ENCODE measurements at regions not wholly inside any gene's neighbourhood (a gene's known extent, or its start where the extent isn't known, plus 50 kb on each side); places are given as distances from the start of the nearest gene placed in this dataset.

DNA sequence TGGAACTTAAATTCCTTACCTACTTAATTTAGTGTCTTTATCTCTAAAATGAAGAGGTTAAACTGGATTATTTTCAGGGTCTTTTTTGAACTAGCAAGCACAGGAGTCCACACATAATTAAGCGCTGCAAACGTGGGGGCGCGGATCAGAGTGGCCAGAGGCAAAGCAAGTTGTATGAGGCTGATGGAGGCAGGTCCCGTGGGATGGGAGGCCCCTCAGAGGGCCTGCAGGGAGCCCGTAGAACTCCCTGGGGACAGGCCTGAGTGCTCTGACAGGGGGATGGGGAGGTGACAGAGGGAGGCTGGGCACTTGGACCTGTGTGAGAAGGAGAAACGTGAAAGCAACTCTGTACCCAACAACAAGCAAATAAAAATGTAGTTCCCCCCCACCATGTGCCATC is 177.8 kb downstream of the ACKR3 start:
- no peak for DNase-seq (ENCODE audit: low read depth)

DNA sequence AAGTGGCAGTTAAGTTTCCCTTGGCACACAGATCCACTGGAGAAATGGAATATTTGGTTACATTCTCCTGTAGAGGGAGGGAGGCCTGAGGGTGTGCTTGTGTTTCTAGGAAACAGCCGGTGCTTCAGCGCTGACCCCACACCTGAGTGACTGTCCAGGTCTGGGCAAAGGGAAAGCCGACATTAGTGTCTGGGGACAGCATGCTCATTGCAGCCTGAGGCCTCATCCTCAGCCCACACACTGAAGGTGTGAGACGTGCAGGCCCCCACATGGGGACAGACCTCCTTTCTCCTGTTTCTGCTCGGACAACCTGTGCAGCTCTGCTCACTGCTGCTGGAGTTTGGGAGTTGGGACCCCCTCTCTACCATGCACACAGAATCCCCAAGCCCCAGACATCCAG is 178.3 kb downstream of the ACKR3 start:
- no peak for DNase-seq (ENCODE audit: low read depth)

DNA sequence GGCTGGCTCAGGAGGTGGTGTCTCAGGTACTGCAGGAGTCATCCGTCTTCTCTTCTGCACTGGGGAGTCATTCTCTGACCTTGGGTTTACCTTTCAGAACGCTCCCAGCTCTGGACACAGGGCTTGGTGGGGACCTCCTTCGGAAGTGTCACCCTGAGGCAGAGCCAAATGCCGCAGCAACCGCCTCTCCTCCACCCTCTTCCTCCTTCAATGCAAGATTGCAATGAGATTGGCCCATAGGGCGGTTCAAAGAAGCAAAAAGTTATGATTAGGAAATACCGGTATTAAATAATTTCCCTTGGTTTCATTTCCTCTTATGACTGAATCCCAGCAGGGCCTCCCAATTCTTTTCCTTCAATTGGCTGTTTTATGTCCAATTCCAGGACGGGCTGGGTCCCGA is 178.8 kb downstream of the ACKR3 start:
- DNase-seq (ENCODE audit: low read depth), result no peak

DNA sequence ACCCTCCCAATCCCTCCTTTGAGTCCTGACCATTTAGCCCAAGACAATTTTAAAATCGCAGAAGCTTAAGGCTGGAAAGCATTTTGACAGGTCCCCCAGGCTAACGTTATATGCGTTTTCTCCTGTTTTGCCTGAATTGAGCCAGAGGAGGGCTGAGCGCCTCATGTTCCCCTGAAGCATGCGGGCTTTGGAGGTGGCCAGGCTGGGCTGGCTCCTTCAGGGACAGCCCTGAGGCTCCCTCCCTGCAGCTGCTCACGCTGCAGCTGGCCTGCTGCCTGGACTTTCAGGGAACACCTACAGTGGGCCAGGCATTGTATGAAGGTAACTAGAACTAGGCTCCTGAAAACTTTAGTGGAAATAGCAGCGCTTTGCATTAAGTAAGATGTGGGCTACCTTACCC is 179.2 kb downstream of the ACKR3 start:
- DNase-seq (ENCODE audit: low read depth), result no peak

DNA sequence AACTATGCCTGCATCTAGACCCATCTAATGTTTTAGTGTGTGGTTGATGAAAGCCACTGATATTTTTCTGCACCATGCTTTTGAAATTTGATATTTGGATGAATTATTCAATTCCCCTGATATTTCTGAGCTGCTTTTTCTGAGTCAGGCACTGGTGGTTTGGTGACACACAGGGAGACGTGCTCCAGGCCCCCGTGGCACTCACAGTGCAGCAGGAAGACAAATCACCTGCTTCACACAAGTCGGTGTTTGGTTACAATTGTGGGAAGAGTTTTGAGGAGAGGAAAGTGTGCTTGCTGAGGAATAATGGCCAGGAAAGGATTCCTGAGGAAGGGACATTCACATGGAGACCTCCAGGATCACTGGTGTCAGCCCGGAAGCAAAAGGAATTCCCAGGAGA is 179.7 kb downstream of the ACKR3 start:
- peak; percentile 14 for DNase-seq (ENCODE audit: low read depth)

DNA sequence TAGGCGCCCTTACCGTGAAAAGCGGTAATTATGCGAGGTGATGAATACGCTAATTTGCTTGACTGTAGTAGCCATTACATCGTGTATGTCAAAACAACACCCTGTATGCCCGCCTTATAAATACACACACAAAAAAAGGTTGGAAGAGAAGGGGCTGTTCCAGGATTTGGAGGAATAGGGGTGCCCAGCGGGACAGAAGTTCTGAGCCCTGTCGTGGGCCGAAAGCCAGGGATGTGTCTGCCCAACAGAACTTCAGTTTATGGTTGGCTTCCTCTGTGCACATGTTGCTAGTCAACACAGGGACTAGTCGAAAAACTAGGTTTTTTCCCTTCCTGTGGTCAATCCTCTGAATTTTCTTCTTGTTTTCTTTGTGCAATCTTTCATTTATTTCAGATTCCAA is 182.5 kb downstream of the ACKR3 start:
- DNase-seq (ENCODE audit: low read depth), result no peak

DNA sequence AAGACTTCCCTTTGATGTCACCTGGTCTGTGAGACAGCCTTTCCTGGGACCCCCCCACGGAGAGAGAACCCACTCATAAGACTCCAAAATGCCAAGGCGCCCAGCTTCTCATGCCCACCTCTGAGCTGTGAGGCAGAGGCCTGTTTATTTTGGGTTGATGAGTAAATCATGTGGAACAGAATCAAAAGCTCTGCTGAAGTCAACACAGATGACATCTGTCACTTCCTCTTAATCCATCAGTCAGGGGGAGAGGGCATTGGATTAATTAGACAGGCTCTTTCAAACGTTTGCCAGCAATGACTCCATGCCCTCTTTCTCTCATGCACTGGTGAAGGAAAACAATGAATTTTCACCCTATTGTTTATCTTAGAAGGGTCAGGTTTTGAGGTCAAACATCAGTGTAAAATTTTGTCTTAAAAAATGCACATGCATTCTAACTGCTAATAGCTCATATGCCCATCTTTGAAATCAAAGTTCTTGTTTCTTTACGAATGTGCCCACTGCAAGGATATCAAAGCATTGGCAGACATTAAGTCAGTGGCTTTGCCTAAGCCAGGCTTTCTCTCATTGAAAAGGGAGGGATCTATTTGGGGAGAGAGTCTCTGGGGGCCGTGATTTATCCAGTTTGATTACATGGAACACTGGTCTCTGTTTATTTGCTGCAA is 184.1 kb downstream of the ACKR3 start:
- no peak for DNase-seq (ENCODE audit: low read depth)

DNA sequence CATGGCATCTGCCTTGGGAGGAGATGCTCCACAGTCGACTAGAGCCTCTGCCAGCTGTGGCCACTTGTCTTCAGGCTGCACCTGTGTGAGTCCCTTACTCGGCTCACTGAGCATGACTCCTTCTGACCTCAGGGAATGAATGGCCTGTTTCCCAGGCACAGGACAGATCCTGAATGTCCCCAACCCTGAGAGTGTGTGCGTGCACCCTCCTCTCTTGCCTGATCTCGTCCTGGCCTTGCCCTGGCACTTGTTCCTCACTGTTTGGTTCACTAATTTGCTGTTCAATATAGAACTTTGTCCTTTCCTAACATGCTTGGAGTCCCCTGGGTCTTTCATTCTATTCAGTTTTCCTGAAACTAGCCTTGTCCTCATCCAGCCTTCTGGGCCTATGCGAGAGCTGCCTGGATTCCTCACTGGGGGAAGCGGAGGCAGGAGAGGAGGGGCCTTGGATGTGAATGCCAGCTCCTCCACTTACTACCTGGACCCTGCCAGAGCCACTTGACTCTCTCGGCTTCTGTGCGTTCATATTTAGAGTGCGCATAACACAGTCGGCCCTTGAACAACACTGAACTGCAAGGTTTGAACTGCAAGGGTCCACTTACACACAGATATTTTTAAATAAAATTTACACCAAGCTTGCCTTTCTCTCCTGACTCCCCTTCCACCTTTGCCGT is 184.8 kb downstream of the ACKR3 start:
- no peak for DNase-seq (ENCODE audit: low read depth)

DNA sequence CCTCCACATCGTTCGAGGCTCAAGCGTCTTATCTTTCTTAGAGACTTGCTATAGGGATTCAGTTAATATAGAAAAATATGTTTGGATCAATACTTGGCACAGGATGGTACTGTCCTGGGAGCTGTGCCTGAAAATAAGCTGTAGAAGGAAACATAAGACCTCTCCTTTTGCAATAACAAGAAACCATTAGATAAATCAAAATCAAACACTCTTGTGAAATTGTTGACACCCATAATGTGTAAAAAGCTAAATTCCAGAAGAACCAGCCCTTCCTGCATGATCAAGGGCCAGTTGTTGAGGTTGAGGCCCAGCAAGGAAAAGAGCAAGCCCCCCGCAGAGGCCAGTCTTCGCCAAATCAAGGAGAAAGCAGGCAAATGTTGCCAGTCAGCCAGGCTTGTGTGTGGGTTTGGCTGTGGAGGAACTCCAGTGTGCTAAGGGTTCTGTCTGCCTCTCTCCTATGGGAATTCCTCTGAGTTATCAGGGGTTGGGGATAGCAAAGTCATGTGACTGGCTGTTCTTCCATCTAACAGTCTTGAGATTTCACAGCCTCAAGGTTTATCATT is 185.7 kb downstream of the ACKR3 start:
- DNase-seq (ENCODE audit: low read depth), result no peak

DNA sequence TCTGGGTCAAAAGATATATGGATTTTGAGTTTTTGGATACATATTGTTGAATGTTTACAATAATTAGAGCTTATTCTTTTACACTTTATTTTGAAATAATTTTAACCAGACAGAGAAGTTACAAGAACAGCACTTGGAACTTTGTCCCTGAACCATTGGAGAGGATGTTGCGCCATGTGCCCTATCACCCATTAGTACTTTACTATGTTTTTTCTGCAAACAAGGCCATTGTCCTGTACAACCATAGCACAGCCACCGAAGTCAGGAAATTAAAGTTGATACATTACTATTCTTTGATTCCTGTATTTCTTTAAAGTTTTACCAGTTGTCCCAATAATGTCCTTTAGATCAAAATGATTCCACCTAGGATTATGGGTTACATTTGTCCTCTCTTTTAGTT is 188.8 kb downstream of the ACKR3 start:
- DNase-seq (ENCODE audit: low read depth), result no peak

DNA sequence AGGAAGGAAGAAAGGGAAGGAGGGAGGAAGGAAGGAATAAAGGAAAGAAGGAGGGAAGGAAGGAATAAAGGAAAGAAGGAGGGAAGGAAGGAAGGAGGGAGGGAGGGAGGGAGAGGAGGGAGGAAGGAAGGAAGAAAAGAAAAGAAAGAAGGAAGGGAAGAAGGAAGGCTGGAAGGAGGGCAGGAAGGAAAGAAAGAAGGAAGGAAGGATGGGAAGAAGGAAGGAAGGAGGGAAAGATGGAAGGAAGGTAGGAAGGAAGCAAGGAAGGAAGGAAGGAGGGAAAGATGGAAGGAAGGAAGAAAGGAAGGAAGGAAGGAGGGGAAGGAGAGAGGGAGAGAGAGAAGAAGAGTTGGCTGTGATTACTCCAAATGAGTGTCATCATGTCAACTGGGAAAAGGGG is 190.6 kb downstream of the ACKR3 start:
- no peak for DNase-seq (ENCODE audit: low read depth)

DNA sequence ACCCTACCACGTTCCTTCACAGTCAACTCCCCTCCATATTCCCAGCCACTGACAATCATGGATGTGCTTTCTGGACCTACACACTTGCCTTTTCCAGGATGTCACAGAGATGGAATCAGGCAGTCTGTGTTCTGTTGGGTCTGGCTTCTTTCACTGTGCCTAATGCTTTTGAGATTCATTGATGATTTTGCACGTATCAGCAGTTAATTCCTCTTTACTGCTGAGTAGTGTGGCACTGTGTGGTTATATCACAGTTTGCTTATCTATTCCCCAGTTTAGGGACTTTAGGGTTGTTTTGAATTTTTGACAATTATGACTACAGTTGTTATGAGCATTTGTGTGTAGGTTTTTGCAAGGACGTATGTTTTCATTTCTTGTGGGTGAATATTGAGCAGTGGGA is 191.7 kb downstream of the ACKR3 start:
- no peak for DNase-seq (ENCODE audit: low read depth)

DNA sequence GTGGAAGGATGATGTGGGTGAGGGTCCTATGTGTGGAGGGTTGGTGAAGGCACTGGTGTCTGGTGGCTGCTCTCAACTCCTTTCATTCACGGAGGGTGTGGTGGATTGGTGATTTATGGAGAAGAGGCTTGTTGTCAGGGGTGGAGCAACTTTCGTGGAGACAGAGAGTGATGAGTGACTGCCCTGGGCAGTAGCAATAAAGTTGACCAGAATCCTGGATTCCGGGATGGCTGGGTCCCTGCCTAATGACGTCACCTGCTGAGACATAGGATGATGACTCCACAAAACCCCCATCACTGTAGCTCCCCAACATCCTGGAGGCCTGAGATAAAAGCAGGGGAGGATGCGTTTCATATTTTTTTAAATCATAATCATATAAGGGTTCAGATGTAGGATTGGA is 193.0 kb downstream of the ACKR3 start:
- DNase-seq (ENCODE audit: low read depth), result no peak

DNA sequence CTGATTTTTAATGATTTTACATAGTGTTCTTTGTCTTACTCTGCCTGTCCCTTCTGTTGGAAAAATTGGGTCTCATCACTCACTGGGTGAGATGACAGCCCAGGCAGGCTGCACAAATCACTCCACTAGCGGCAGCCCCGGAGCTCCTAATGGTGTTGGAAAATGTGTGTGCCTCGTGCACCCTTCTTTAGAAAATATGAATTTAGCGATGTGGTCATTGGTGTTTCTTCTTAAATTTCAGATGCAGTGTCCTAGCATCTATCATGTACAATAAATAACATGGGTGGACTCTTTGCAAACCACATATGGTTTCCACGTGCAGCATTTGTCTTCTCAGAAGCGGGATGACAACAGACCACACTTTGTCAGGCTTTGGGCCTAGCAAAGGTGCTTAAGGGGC is 194.2 kb downstream of the ACKR3 start:
- DNase-seq (ENCODE audit: low read depth), result no peak

DNA sequence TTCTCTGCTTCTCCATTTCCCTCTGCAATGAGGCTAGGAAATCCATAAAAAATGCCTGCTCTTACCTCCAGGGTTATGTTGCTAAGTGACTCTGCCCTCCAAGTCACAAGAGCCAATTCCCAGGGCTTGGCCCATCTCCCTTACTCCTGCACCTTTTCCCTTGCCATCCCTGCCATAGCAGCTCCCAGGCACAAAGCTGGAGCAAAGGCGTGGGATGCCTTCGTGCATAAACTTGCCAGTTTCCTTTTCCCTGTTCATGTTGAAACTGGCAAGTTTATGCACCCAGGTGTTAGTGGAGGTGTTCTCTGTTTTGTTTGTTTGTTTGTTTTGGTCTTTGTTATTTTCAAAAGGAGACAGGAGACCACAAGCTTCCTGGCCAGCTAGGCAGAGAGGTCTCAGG is 195.1 kb downstream of the ACKR3 start:
- no peak for DNase-seq (ENCODE audit: low read depth)

DNA sequence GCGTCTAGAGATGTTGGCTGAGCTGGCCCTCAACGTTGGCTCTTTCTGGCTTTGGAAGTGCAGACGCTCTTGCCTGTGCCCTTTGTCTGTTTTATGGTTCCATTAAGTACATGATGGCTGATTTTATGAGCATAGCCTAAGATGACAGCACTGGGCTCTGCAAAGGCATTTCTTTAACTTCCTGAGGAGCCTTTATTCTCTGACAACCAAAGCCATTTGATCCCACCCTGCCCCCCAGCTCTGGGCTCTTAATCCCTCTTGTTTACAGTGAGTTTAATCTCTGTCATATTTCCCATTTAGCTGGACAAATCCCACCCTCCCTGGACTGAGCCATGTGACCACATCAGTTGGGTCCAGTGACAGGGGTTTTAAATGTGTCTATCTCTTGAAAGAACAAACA is 195.9 kb downstream of the ACKR3 start:
- DNase-seq (ENCODE audit: low read depth), result no peak

DNA sequence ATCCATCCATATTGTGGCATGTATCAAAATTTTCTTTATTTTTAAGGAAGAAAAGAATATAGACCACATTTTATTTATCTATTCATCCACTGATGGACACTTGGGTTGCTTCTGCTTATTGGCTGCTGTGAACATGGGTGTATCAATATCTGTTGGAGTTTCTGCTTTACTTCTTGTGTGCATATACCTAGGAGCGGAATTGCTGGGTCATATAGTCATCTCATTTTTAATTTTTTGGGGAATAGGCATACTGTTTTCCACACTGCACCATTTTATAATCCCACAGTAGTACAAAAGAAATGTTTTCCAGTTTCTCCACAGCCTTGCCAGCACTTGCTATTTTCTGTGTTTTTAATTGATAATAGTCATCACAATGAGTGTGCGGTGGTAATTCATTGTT is 197.2 kb downstream of the ACKR3 start:
- no peak for DNase-seq (ENCODE audit: low read depth)

DNA sequence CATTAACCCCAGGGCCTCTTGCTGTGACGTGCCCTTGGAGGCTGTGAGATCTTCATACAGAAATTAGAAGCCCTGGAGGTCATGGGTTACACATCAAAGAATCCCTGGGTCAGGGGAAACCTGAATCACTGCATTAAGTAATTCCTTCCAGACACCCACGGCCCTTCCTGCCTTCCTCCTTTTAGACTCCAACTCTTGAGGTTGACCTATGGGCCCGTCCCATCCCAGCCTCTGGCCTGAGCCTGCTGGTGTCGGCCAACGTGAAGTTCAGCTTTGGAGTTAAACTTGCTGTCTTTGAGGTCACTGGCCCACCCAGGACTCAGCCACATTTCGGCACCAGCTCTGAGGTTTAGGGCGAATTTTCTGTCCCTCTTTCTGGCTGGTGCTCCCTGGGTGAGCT is 198.3 kb downstream of the ACKR3 start:
- DNase-seq (ENCODE audit: low read depth), result no peak

DNA sequence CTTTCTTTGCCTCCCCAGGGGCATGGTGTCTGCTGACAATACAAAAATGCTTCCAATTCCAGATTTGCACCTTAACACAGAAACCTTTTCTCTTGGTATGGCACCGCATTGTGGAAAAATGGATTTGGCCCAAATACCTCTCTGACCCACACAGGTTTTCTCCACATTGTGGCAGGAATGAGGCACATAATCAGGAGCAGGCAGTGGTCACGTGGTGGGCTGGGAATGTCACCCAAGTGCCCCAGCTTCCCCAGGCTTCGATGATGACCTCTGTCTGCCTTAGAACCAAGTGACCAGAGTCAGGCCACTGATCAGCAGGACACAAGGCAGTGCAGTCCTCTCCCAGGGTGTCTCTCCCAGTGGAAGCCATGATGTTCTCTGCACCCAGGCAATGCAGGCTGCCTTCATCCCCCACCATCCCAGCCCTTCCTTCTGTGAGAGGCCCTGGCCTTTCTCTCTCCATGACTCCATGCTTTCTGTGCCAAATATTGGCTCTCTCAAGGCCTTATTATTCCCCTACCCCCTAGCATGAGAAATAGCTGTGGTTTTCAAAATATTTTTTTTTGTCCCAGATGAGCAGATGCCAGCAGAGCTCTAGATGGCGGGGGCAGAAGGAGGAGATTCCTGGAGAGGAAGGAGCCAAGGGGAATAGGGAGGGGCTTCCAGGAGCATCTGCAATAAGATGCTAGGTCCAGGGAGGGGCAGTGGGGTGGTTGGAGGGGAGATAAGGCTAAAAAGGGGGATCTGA is 198.9 kb downstream of the ACKR3 start:
- peak; percentile 42 for DNase-seq (ENCODE audit: low read depth)

DNA sequence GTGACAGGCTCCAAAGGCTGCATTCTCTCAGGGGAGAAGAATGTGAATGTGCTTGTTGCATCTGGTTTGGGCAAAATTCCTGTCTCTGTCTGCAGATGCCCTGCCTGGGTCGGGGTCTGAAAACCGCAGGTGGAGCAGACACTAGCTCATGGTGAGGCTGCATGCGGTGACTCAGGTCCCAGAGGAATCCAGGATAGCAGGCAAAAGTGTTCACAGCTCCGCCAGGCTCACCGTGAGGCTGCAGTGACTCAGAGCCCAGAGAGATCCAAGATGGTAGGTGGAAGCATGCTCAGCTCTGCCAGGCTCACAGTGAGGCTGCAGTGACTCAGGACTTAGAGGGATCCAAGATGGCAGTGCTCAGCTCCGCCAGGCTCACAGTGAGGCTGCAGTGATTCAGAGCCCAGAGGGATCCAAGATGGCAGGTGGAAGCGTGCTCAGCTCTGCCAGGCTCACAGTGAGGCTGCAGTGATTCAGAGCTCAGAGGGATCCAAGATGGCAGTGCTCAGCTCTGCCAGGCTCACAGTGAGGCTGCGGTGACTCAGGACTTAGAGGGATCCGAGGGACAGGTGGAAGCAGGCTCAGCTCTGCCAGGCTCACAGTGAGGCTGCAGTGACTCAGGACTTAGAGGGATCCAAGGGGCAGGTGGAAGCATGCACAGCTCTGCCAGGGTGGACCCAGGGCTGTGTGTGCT is 200.5 kb downstream of the ACKR3 start:
- DNase-seq (ENCODE audit: low read depth), result peak; percentile 94

DNA sequence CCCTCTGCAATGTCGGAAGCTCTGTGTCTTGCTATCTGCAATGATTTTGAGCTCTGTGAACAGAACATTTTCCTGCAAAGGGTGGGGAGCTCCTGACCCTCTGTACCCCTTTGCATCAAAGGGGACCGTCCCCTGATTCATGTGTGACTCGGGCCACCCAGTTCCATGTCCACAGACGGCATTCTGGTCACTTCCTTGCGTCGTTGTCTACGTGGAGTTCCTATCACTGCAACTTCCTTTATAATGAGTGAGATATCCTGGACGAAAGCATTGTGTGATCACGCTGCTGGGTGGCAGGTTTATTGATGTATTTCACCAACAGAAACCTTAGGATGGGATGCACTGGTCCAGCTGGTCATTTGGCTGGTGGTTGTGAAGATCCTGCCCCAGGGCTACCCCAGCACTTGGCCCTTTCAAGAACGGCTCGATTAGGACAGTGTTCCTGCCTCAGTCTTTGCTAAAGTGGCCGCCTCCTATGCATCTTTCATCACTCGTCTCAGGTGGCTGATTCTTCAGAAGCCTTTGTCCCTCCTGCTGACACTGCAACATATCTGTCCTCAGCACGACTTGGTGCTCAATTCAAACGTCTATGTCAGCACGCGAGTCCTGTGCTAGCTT is 202.7 kb downstream of the ACKR3 start:
- no peak for DNase-seq (ENCODE audit: low read depth)

DNA sequence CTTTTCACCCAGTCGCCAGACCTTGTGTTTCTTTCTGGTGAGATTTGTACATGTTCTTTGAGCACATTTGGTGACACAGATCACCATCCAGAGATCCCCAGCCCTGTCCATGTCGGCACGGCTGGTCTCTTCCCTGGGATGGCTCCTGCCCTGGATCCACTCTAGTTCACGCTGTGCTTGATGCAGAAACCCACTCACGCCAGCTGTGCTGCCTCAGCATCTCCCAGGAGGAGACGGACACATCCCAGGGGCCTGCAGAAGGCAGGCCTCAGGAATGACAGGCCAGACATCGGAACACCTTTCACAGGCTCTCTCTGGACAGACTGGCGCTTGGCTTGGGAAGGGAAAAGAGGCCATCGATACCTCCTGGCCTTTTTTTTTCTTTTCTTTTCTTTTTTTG is 203.6 kb downstream of the ACKR3 start:
- no peak for DNase-seq (ENCODE audit: low read depth)
